ENCODE measurements at regions not wholly inside any gene's neighbourhood (a gene's known extent, or its start where the extent isn't known, plus 50 kb on each side); places are given as distances from the start of the nearest gene placed in this dataset.

GRCh38 chr9:107793541-107793940 lies 304.0 kb upstream of the KLF4 start:
- intact Hi-C loops (cut with micrococcal nuclease; ENCODE audit: unreplicated experiment): no loop called here
- Mint-ChIP-seq H3K36me3 (ENCODE audit: insufficient read depth, unreplicated experiment) (no peaks in the 10 kb centered on the region), H3K9me3 (ENCODE audit: low read depth, unreplicated experiment) (no peaks in the 10 kb centered on the region), H3K4me1 (ENCODE audit: low read depth, unreplicated experiment) (no peaks in the 10 kb centered on the region), H3K4me3 (ENCODE audit: low read depth, unreplicated experiment) (no peak overlapping the region), H3K27ac (ENCODE audit: unreplicated experiment) (no peak overlapping the region), H3K27me3 (ENCODE audit: unreplicated experiment) (no peaks in the 10 kb centered on the region)
- CTCF ChIA-PET: no interaction called here
- no peak for DNase-seq
- no TSS peak for BruUV-seq (replicated peaks)
- no peak for TF ChIP-seq CTCF (IDR thresholded peaks at IDR 0.05; ENCODE audit: unreplicated experiment)

GRCh38 chr9:107792596-107792995 lies 303.0 kb upstream of the KLF4 start:
- no TSS peak for BruUV-seq (replicated peaks)
- CTCF ChIA-PET: interaction anchor here (0.7 to 1.3 kb wide), 2 partner anchors 32 to 124 kb away, joined by 3 read pairs; no protein-coding TSS in a partner anchor
- no peaks in the 10 kb centered on the region for H3K4me1 Mint-ChIP-seq (ENCODE audit: low read depth, unreplicated experiment)
- H3K9me3 Mint-ChIP-seq (ENCODE audit: low read depth, unreplicated experiment): no peaks in the 10 kb centered on the region
- DNase-seq: no peak
- no peaks in the 10 kb centered on the region for H3K27me3 Mint-ChIP-seq (ENCODE audit: unreplicated experiment)
- H3K36me3 Mint-ChIP-seq (ENCODE audit: insufficient read depth, unreplicated experiment): no peaks in the 10 kb centered on the region
- intact Hi-C loops (cut with micrococcal nuclease; ENCODE audit: unreplicated experiment): no loop called here
- H3K4me3 Mint-ChIP-seq (ENCODE audit: low read depth, unreplicated experiment): no peak overlapping the region
- no peak for TF ChIP-seq CTCF (IDR thresholded peaks at IDR 0.05; ENCODE audit: unreplicated experiment)
- H3K27ac Mint-ChIP-seq (ENCODE audit: unreplicated experiment): no peak overlapping the region

- BruUV-seq (replicated peaks): no TSS peak
- Mint-ChIP-seq H3K9me3 (ENCODE audit: low read depth, unreplicated experiment) (no peaks in the 10 kb centered on the region), H3K36me3 (ENCODE audit: insufficient read depth, unreplicated experiment) (no peaks in the 10 kb centered on the region), H3K4me1 (ENCODE audit: low read depth, unreplicated experiment) (no peaks in the 10 kb centered on the region), H3K4me3 (ENCODE audit: low read depth, unreplicated experiment) (no peak overlapping the region), H3K27me3 (ENCODE audit: unreplicated experiment) (no peaks in the 10 kb centered on the region), H3K27ac (ENCODE audit: unreplicated experiment) (no peak overlapping the region)
- intact Hi-C loops (cut with micrococcal nuclease; ENCODE audit: unreplicated experiment): no loop called here
- no peak for TF ChIP-seq CTCF (IDR thresholded peaks at IDR 0.05; ENCODE audit: unreplicated experiment)
- DNase-seq: no peak
- CTCF ChIA-PET: interaction anchor here (1.3 kb wide), 1 partner anchor 33 kb away, joined by 3 read pairs; no protein-coding TSS in a partner anchor
Measured at GRCh38 chr9:107792006-107792405, 302.4 kb upstream of the KLF4 start.

- no peaks in the 10 kb centered on the region for H3K4me1 Mint-ChIP-seq (ENCODE audit: low read depth, unreplicated experiment)
- no peak overlapping the region for H3K27ac Mint-ChIP-seq (ENCODE audit: unreplicated experiment)
- no peaks in the 10 kb centered on the region for H3K27me3 Mint-ChIP-seq (ENCODE audit: unreplicated experiment)
- no peak for DNase-seq
- no peak overlapping the region for H3K4me3 Mint-ChIP-seq (ENCODE audit: low read depth, unreplicated experiment)
- no peaks in the 10 kb centered on the region for H3K36me3 Mint-ChIP-seq (ENCODE audit: insufficient read depth, unreplicated experiment)
- intact Hi-C loops (cut with micrococcal nuclease; ENCODE audit: unreplicated experiment): no loop called here
- H3K9me3 Mint-ChIP-seq (ENCODE audit: low read depth, unreplicated experiment): no peaks in the 10 kb centered on the region
- TF ChIP-seq CTCF (IDR thresholded peaks at IDR 0.05; ENCODE audit: unreplicated experiment): no peak
- no TSS peak for BruUV-seq (replicated peaks)
- CTCF ChIA-PET: no interaction called here
Measured at GRCh38 chr9:107789001-107789700, 299.6 kb upstream of the KLF4 start.
